ENCODE measurements at regions not wholly inside any gene's neighbourhood (a gene's known extent, or its start where the extent isn't known, plus 50 kb on each side); places are given as distances from the start of the nearest gene placed in this dataset.

DNA sequence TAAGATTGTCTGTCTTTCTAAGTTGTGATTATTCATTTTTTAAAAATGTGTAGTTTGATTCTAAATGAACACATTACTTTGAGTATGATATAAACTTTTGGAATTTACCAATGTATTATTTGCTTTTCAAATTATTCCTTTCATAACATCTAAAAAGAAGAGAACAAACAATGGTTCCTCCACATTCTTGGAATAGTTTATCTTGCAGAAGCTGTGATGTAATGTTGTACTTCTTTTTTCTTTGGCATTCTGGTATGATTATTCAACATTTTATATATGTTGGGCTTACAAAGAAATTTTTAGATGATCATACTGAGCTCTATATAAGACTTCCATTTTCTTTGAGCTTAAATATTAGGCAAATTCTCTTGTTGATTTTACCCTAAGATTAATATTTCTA, 419.2 kb downstream of the DIPK2A start:
- intact Hi-C loops (cut with DNase I), result no loop called here
- TF ChIP-seq, protein P1, sequence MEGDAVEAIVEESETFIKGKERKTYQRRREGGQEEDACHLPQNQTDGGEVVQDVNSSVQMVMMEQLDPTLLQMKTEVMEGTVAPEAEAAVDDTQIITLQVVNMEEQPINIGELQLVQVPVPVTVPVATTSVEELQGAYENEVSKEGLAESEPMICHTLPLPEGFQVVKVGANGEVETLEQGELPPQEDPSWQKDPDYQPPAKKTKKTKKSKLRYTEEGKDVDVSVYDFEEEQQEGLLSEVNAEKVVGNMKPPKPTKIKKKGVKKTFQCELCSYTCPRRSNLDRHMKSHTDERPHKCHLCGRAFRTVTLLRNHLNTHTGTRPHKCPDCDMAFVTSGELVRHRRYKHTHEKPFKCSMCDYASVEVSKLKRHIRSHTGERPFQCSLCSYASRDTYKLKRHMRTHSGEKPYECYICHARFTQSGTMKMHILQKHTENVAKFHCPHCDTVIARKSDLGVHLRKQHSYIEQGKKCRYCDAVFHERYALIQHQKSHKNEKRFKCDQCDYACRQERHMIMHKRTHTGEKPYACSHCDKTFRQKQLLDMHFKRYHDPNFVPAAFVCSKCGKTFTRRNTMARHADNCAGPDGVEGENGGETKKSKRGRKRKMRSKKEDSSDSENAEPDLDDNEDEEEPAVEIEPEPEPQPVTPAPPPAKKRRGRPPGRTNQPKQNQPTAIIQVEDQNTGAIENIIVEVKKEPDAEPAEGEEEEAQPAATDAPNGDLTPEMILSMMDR (IDR thresholded peaks at IDR 0.05), result no peak
- Histone ChIP-seq H3K27ac (no peak overlapping the region), H3K36me3 (no peaks in the 10 kb centered on the region), H3K4me1 (no peaks in the 10 kb centered on the region), H3K9me3 (no peaks in the 10 kb centered on the region), H3K4me3 (no peak overlapping the region), H3K27me3 (no peaks in the 10 kb centered on the region)
- no peak for DNase-seq (ENCODE audit: low spot score in 2 of 2)

DNA sequence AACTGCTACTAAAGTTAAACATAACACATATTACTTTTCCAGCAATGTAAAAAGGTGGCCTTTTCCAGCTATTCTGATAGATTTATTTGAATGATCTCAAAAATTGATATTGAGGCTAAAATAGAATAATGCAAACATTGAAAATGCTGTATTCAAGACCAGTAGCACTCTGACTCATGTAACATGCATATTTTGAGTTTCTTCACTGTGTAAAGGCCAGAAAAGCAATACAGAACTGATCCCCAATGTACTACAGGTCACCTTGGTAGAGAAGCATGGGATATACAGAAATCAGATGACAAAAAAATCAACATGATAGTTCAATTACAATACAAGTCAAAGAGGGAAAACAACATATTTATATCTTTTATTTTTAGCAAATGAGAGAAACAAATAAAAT, 419.6 kb downstream of the DIPK2A start:
- intact Hi-C loops (cut with DNase I), result no loop called here
- Histone ChIP-seq H3K4me3 (no peak overlapping the region), H3K4me1 (no peaks in the 10 kb centered on the region), H3K27ac (no peak overlapping the region), H3K27me3 (no peaks in the 10 kb centered on the region), H3K9me3 (no peaks in the 10 kb centered on the region), H3K36me3 (no peaks in the 10 kb centered on the region)
- TF ChIP-seq, protein P1 (IDR thresholded peaks at IDR 0.05), result no peak
- no peak for DNase-seq (ENCODE audit: low spot score in 2 of 2)

DNA sequence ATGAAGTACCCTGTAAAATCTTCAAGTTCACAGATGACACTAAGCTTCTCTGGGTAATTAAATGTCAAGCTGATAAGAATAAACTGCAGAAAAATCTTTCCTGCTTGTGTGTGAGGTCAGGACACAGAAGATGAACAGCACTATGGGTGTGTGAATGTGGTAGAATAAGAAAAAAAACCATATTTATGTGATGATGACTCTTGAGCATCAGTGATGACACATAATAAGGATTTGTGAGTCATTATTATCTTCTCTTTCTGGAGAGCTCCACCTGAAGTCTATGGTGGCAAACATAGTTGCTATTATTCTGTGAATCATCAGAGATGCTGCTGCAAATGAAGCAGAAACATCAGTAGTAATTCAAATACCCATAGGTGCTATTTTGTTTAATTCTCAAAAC, 422.4 kb downstream of the DIPK2A start:
- Histone ChIP-seq H3K4me1 (no peaks in the 10 kb centered on the region), H3K27me3 (no peaks in the 10 kb centered on the region), H3K9me3 (peaks cover 4 to 10% of the 10 kb centered on the region in 2 donors), H3K4me3 (no peak overlapping the region), H3K27ac (no peak overlapping the region), H3K36me3 (no peaks in the 10 kb centered on the region)
- no peak for DNase-seq (ENCODE audit: low spot score in 2 of 2)
- intact Hi-C loops (cut with DNase I), result no loop called here
- TF ChIP-seq, protein P1 (IDR thresholded peaks at IDR 0.05), result no peak

DNA sequence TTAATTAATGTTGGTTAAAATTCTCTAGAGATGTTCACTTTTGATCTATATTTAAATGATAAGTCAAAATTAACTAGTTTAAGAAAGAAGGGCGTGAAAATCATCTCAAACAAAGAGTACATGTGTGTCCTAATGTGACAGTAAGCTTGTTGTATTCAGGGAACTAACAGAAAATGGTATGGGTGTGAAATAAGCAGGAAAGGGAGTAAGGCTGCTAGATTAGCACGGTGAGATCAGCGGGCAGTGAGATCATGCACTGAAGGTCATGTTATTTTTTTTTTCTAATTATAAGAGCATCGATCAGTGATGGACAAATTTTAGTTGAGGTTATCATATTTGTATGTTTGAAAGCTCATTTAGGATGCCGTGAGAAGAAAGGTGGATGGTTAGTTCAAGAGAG, 430.8 kb downstream of the DIPK2A start:
- no peaks in the 10 kb centered on the region for H3K36me3 ChIP-seq
- no peak overlapping the region for H3K4me3 ChIP-seq
- H3K27me3 ChIP-seq, result no peaks in the 10 kb centered on the region
- H3K9me3 ChIP-seq, result peaks cover 4 to 22% of the 10 kb centered on the region in 2 donors
- no peak overlapping the region for H3K27ac ChIP-seq
- DNase-seq (ENCODE audit: low spot score in 2 of 2), result no peak
- H3K4me1 ChIP-seq, result no peaks in the 10 kb centered on the region
- intact Hi-C loops (cut with DNase I), result no loop called here
- TF ChIP-seq, protein P1 (IDR thresholded peaks at IDR 0.05), result no peak

DNA sequence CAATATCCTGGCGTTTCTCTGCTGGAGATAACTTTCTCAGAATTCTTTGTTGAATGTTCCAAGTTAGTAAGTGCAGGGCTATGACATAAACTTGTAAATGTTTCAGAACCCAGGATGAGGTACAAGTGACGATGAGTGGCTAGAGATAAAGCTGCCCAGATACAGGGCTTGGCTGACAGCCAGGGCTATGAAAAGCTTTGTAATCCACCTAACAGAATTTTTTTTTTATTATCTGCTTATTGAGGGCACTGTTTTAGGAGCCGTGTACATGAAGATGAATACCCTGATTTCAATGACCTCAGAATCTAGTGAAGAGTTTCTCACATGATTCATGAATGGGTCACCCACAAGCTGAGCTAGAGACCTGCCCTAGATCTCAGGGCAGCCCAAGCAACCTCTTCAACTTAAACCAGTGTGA, 431.4 kb downstream of the DIPK2A start:
- H3K9me3 ChIP-seq, result peaks cover 4 to 18% of the 10 kb centered on the region in 2 donors
- H3K27me3 ChIP-seq, result no peaks in the 10 kb centered on the region
- no peaks in the 10 kb centered on the region for H3K36me3 ChIP-seq
- DNase-seq (ENCODE audit: low spot score in 2 of 2), result no peak
- TF ChIP-seq, protein P1 (IDR thresholded peaks at IDR 0.05), result no peak
- intact Hi-C loops (cut with DNase I), result no loop called here
- H3K4me3 ChIP-seq, result no peak overlapping the region
- no peaks in the 10 kb centered on the region for H3K4me1 ChIP-seq
- H3K27ac ChIP-seq, result no peak overlapping the region

DNA sequence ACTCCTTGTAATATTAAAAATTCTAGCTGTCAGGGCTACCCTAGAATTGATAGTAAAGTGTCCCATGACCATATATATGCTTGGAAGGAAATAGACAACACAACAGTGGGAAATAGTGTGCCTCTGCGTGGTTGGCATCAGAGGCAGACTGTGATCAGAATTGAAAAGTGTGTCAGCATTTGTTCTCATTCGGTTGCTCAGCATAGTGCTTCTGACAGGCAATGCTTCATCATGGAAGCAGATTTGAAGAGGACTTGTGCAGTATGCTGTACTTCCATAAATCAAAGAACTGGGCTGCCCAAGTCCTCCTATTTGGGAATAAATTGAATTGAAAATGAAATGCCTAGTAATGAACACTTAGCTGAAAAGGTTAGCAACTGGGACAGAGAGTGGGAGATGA, 435.7 kb downstream of the DIPK2A start:
- no peak overlapping the region for H3K27ac ChIP-seq
- no peaks in the 10 kb centered on the region for H3K27me3 ChIP-seq
- no peaks in the 10 kb centered on the region for H3K9me3 ChIP-seq
- no peak overlapping the region for H3K4me3 ChIP-seq
- no peaks in the 10 kb centered on the region for H3K36me3 ChIP-seq
- H3K4me1 ChIP-seq, result no peaks in the 10 kb centered on the region
- TF ChIP-seq, protein P1 (IDR thresholded peaks at IDR 0.05), result no peak
- intact Hi-C loops (cut with DNase I), result no loop called here
- DNase-seq (ENCODE audit: low spot score in 2 of 2), result no peak
